Smooth muscle cell (in vitro differentiated cells): ENCODE measurements at regions not wholly inside any gene's neighbourhood (a gene's known extent, or its start where the extent isn't known, plus 50 kb on each side); places are given as distances from the start of the nearest gene placed in this dataset.
"Not testable (repeated sequence)": the region's sequence is repeated elsewhere in the genome, so short reads cannot be mapped to it uniquely, and the experiment has no call there.

Experiments used
- DNase-seq: peaks from one replicate; lab custom pipeline; 2025; ENCODE audit not compliant: unreplicated experiment; lab: John Stamatoyannopoulos, UW
- H2AFZ ChIP-seq: fragments of 200-600 bp; sonication (generic); 2 replicates; pipeline ENCODE4 v1.6.0; 2016; ENCODE audit warnings: antibody characterized with exemption, low read depth, mild to moderate bottlenecking
- H3F3A ChIP-seq: fragments of 200-600 bp; sonication (generic); 2 replicates; pipeline ENCODE4 v1.6.0; 2017; ENCODE audit warnings: antibody characterized with exemption, low read depth
- H3K27ac ChIP-seq: fragments of 200-600 bp; sonication (generic); 2 replicates; pipeline ENCODE4 v1.5.1; 2016; ENCODE audit warnings: low read depth, mild to moderate bottlenecking
- H3K27me3 ChIP-seq: fragments of 200-600 bp; sonication (generic); 2 replicates; pipeline ENCODE4 v1.6.1; 2016; ENCODE audit warnings: low read depth, mild to moderate bottlenecking
- H3K36me3 ChIP-seq: fragments of 200-600 bp; sonication (generic); 2 replicates; pipeline ENCODE4 v1.5.1; 2016; ENCODE audit warnings: low read depth
- H3K4me1 ChIP-seq: fragments of 200-600 bp; sonication (generic); 2 replicates; pipeline ENCODE4 v1.5.1; 2016; ENCODE audit warnings: low read depth
- H3K4me2 ChIP-seq: fragments of 200-600 bp; sonication (generic); 2 replicates; pipeline ENCODE4 v1.6.0; 2016; ENCODE audit warnings: mild to moderate bottlenecking
- H3K4me3 ChIP-seq: fragments of 200-600 bp; sonication (generic); 2 replicates; pipeline ENCODE4 v1.5.1; 2016; ENCODE audit warnings: mild to moderate bottlenecking
- H3K79me2 ChIP-seq: fragments of 200-600 bp; sonication (generic); 2 replicates; pipeline ENCODE4 v1.6.0; 2016; ENCODE audit warnings: low read depth, mild to moderate bottlenecking
- H3K9ac ChIP-seq: fragments of 200-600 bp; sonication (generic); 2 replicates; pipeline ENCODE4 v1.6.0; 2016; ENCODE audit warnings: low read depth
- H3K9me3 ChIP-seq: fragments of 200-600 bp; sonication (generic); replicated peaks from 2 replicates; pipeline ENCODE4 v1.5.1; 2016; ENCODE audit warnings: low read depth
- H4K20me1 ChIP-seq: fragments of 200-600 bp; sonication (generic); 2 replicates; pipeline ENCODE4 v1.6.0; 2016; ENCODE audit warnings: low read depth
- WGBS: methylation state at CpG from one replicate; pipeline ENCODE4 v1.1.7; 2016; ENCODE audit warnings: low lambda C conversion rate; 5-methylcytosine and 5-hydroxymethylcytosine counted together
- TF ChIP-seq, protein P1 (sequence below): fragments of 200-600 bp; sonication (generic); IDR thresholded peaks from 2 replicates; pipeline ENCODE4 v1.5.1; 2017; ENCODE audit warnings: borderline replicate concordance, mild to moderate bottlenecking, antibody characterized with exemption; ENCODE audit not compliant: insufficient read depth, poor library complexity, severe bottlenecking

- H3K36me3 ChIP-seq = no peaks in the 10 kb centered on the region
- no peaks in the 10 kb centered on the region for H3F3A ChIP-seq
- no peaks in the 10 kb centered on the region for H3K4me1 ChIP-seq
- H2AFZ ChIP-seq = no peak overlapping the region
- no peak overlapping the region for H3K4me2 ChIP-seq
- H3K27me3 ChIP-seq = no peaks in the 10 kb centered on the region
- H3K79me2 ChIP-seq = no peaks in the 10 kb centered on the region
- no peak for DNase-seq
- no peaks in the 10 kb centered on the region for H4K20me1 ChIP-seq
- no peak overlapping the region for H3K27ac ChIP-seq
- H3K9me3 ChIP-seq = no peaks in the 10 kb centered on the region
- TF ChIP-seq, protein P1, sequence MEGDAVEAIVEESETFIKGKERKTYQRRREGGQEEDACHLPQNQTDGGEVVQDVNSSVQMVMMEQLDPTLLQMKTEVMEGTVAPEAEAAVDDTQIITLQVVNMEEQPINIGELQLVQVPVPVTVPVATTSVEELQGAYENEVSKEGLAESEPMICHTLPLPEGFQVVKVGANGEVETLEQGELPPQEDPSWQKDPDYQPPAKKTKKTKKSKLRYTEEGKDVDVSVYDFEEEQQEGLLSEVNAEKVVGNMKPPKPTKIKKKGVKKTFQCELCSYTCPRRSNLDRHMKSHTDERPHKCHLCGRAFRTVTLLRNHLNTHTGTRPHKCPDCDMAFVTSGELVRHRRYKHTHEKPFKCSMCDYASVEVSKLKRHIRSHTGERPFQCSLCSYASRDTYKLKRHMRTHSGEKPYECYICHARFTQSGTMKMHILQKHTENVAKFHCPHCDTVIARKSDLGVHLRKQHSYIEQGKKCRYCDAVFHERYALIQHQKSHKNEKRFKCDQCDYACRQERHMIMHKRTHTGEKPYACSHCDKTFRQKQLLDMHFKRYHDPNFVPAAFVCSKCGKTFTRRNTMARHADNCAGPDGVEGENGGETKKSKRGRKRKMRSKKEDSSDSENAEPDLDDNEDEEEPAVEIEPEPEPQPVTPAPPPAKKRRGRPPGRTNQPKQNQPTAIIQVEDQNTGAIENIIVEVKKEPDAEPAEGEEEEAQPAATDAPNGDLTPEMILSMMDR = no peak
- no peak overlapping the region for H3K9ac ChIP-seq
- H3K4me3 ChIP-seq = no peak overlapping the region
- WGBS = 79% methylated on average over 2 of the region's 2 CpGs
These were observed 975.8 kb downstream of the C4orf33 start for GRCh38 chr4:130071746-130072145.

- no peak overlapping the region for H3K4me2 ChIP-seq
- no peak overlapping the region for H3K27ac ChIP-seq
- no peaks in the 10 kb centered on the region for H3K36me3 ChIP-seq
- TF ChIP-seq, protein P1 = no peak
- H3K4me1 ChIP-seq = no peaks in the 10 kb centered on the region
- WGBS = 89% methylated on average over 3 of the region's 3 CpGs
- no peaks in the 10 kb centered on the region for H3K9me3 ChIP-seq
- no peaks in the 10 kb centered on the region for H3K27me3 ChIP-seq
- H3K9ac ChIP-seq = no peak overlapping the region
- no peak overlapping the region for H3K4me3 ChIP-seq
- H4K20me1 ChIP-seq = no peaks in the 10 kb centered on the region
- no peak overlapping the region for H2AFZ ChIP-seq
- no peak for DNase-seq
- H3F3A ChIP-seq = no peaks in the 10 kb centered on the region
- no peaks in the 10 kb centered on the region for H3K79me2 ChIP-seq
These were observed 977.3 kb downstream of the C4orf33 start for GRCh38 chr4:130073145-130073790.

DNA sequence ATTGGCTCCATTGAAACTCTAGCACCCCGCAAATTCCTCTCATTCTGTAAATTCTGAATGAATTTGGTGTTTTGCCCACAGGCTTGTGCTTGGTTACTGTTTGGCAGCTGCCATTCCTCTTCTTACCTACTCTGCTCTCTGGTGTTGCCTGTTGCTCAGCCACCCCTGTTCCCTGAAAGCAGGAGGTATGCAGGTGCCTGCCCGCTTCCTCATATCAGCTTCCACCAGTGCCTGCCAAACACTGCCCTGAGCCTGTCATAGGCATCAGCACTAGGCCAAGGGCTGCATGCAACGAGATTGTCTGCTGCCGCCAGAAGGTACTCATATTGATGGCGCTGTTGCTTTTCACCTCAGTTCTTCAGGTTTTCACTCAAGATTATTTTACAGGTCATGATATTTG is 978.1 kb downstream of the C4orf33 start:
- Histone ChIP-seq H2AFZ (no peak overlapping the region), H3K4me1 (no peaks in the 10 kb centered on the region), H3K27me3 (no peaks in the 10 kb centered on the region), H3K4me2 (no peak overlapping the region), H3K9me3 (no peaks in the 10 kb centered on the region), H3K36me3 (no peaks in the 10 kb centered on the region), H3K27ac (no peak overlapping the region), H4K20me1 (no peaks in the 10 kb centered on the region), H3K4me3 (no peak overlapping the region), H3K9ac (no peak overlapping the region), H3F3A (no peaks in the 10 kb centered on the region), H3K79me2 (no peaks in the 10 kb centered on the region)
- WGBS = 94% methylated on average over 5 of the region's 5 CpGs
- DNase-seq = no peak
- TF ChIP-seq, protein P1 = no peak

DNA sequence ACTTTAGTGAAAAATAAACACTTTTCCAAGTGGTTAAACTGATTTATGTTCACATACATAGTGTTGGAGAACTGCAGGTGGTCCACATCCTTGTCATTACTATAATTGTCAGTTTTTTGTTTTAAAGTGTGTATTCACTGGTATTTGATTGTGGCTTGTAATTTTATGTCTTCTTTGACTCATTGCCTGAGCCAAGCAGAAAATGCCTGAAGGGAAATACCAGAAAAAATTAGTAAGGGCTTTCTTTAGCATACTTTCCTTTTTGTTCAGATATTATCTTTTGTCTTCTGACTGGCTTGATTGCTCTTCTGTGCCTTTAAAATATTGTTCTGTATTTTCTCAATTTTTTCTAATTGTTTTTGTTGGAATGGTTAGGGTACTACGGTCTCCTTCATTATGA is 981.3 kb downstream of the C4orf33 start:
- DNase-seq = no peak
- TF ChIP-seq, protein P1 = no peak
- no peak overlapping the region for H2AFZ ChIP-seq
- 73% methylated on average over 1 of the region's 1 CpG for WGBS
- no peak overlapping the region for H3K4me2 ChIP-seq
- H3K9me3 ChIP-seq = no peaks in the 10 kb centered on the region
- no peaks in the 10 kb centered on the region for H3K4me1 ChIP-seq
- no peaks in the 10 kb centered on the region for H3K36me3 ChIP-seq
- no peaks in the 10 kb centered on the region for H4K20me1 ChIP-seq
- no peaks in the 10 kb centered on the region for H3K27me3 ChIP-seq
- H3K79me2 ChIP-seq = no peaks in the 10 kb centered on the region
- no peak overlapping the region for H3K27ac ChIP-seq
- no peaks in the 10 kb centered on the region for H3F3A ChIP-seq
- H3K4me3 ChIP-seq = no peak overlapping the region
- H3K9ac ChIP-seq = no peak overlapping the region

- not testable (repeated sequence) for H3K4me2 ChIP-seq, H3K36me3 ChIP-seq, DNase-seq, H3F3A ChIP-seq, H3K9me3 ChIP-seq, H3K4me1 ChIP-seq, H2AFZ ChIP-seq, H4K20me1 ChIP-seq, H3K27me3 ChIP-seq, H3K4me3 ChIP-seq, H3K9ac ChIP-seq, H3K79me2 ChIP-seq, H3K27ac ChIP-seq
- 100% methylated on average over 2 of the region's 2 CpGs for WGBS
These were observed 983.1 kb downstream of the C4orf33 start for GRCh38 chr4:130079027-130079426.
